Lung (tissue), 11 donors: ENCODE measurements at regions not wholly inside any gene's neighbourhood (a gene's known extent, or its start where the extent isn't known, plus 50 kb on each side); places are given as distances from the start of the nearest gene placed in this dataset.

ENCODE experiments used
- ATAC-seq: fragments of 200-7000 bp; cut with Tn5 transposase; one replicate; pipeline ENCODE4 v1.9.1; 2020; ENCODE audit warnings: moderate number of reproducible peaks; ENCODE audit not compliant: insufficient read depth, low FRiP score
- DNase-seq, 3 donors: peaks; one replicate each; pipeline ENCODE4 v3.0.0-alpha.2; 2013 to 2017
- H3K27ac ChIP-seq, 2 donors: one replicate each; pipeline ENCODE4 v1.5.1; 2013; ENCODE audit warnings: mild to moderate bottlenecking in 2 of 2, moderate library complexity in 2 of 2, control low read depth in 1 of 2, inconsistent platforms in 1 of 2, low read depth in 1 of 2, low read length in 1 of 2
- H3K27me3 ChIP-seq, 3 donors: one replicate each; pipeline ENCODE4 v1.5.1; 2013; ENCODE audit warnings: low read length in 2 of 3; ENCODE audit not compliant: control insufficient read depth in 3 of 3, insufficient read depth in 3 of 3
- H3K36me3 ChIP-seq, 4 donors: one replicate each; pipeline ENCODE4 v1.5.1; 2013; ENCODE audit warnings: low read length in 4 of 4, mild to moderate bottlenecking in 1 of 4, moderate library complexity in 1 of 4; ENCODE audit not compliant: control insufficient read depth in 4 of 4, insufficient read depth in 4 of 4
- H3K4me1 ChIP-seq, 5 donors: one replicate each; pipeline ENCODE4 v1.5.1; 2013; ENCODE audit warnings: low read length in 5 of 5, mild to moderate bottlenecking in 2 of 5, moderate library complexity in 1 of 5; ENCODE audit not compliant: control insufficient read depth in 5 of 5, insufficient read depth in 5 of 5
- H3K4me3 ChIP-seq: one replicate; pipeline ENCODE4 v1.5.1; 2013; ENCODE audit warnings: mild to moderate bottlenecking, control low read depth, moderate library complexity
- H3K9ac ChIP-seq, 2 donors: one replicate each; pipeline ENCODE4 v1.5.1; 2013; ENCODE audit warnings: low read length in 2 of 2, control low read depth in 1 of 2; ENCODE audit not compliant: insufficient read depth in 1 of 2
- H3K9me3 ChIP-seq, 4 donors: one replicate each; pipeline ENCODE4 v1.5.1; 2013; ENCODE audit warnings: low read length in 3 of 4, mild to moderate bottlenecking in 1 of 4, moderate library complexity in 1 of 4; ENCODE audit not compliant: control insufficient read depth in 4 of 4, insufficient read depth in 3 of 4
- CTCF ChIP-seq: IDR thresholded peaks from 2 replicates; pipeline ENCODE4 v1.5.1; 2012; ENCODE audit warnings: mild to moderate bottlenecking; ENCODE audit errors: control extremely low read depth, extremely low read depth
- WGBS, 2 donors: extraction: QIAGEN DNeasy Blood & Tissue Kit; methylation state at CpG; one replicate each; pipeline ENCODE4 v1.1.7; 2013; 5-methylcytosine and 5-hydroxymethylcytosine counted together
- donor health status: control.
- donor health status: control.
- donor health status: Bipolar disorder and iron deficiency.
- donor health status: healthy.
- donor health status: DM: yes; HTN: yes; CAD: no.

- no peaks in the 10 kb centered on the region for H3K36me3 ChIP-seq
- no peaks in the 10 kb centered on the region for H3K27me3 ChIP-seq
- H3K4me1 ChIP-seq, result peaks cover 3 to 22% (median 9%) of the 10 kb centered on the region in 5 donors
- WGBS, 2 donors, result 87 to 92% methylated on average over 3 of the region's 3 CpGs
- ATAC-seq (no peak), DNase-seq (no peak)
- no peak overlapping the region for H3K4me3 ChIP-seq
- TF ChIP-seq CTCF, result no peak
- no peak overlapping the region for H3K27ac ChIP-seq
- H3K9me3 ChIP-seq, result no peaks in the 10 kb centered on the region
- no peak overlapping the region for H3K9ac ChIP-seq
Observed at GRCh38 chr9:520302-520701, 305.6 kb downstream of the DOCK8 start.

GRCh38 chr9:522190-522589, 307.5 kb downstream of the DOCK8 start:
- Histone ChIP-seq H3K4me3 (no peak overlapping the region), H3K27ac (peak overlapping the region in 1 of 2 donors; percentile 7), H3K4me1 (peaks cover 3 to 26% (median 10%) of the 10 kb centered on the region in 5 donors), H3K9me3 (no peaks in the 10 kb centered on the region), H3K9ac (no peak overlapping the region), H3K27me3 (no peaks in the 10 kb centered on the region), H3K36me3 (no peaks in the 10 kb centered on the region)
- WGBS, 2 donors, result 79 to 88% methylated on average over 5 of the region's 5 CpGs
- TF ChIP-seq CTCF, result no peak
- ATAC-seq (no peak), DNase-seq (no peak)

- WGBS, 2 donors, result 75% methylated on average over 1 of the region's 1 CpG
Observed at GRCh38 chr9:522658-523057, 308.0 kb downstream of the DOCK8 start.

More at GRCh38 chr9:522658-523057, 308.0 kb downstream of the DOCK8 start:
- TF ChIP-seq CTCF, result no peak
- DNase-seq (peak in 1 of 3 donors; percentile 32), ATAC-seq (no peak)
- H3K4me3 ChIP-seq, result no peak overlapping the region
- no peaks in the 10 kb centered on the region for H3K27me3 ChIP-seq
- peak overlapping the region in 1 of 2 donors; percentile 18 for H3K27ac ChIP-seq
- H3K4me1 ChIP-seq, result peaks cover 3 to 26% (median 9%) of the 10 kb centered on the region in 5 donors
- H3K9me3 ChIP-seq, result no peaks in the 10 kb centered on the region
- no peaks in the 10 kb centered on the region for H3K36me3 ChIP-seq
- H3K9ac ChIP-seq, result no peak overlapping the region
